NCI-H1048 (cell line): ENCODE measurements at regions not wholly inside any gene's neighbourhood (a gene's known extent, or its start where the extent isn't known, plus 50 kb on each side); places are given as distances from the start of the nearest gene placed in this dataset.
"Not testable (repeated sequence)": the region's sequence is repeated elsewhere in the genome, so short reads cannot be mapped to it uniquely, and the experiment has no call there.

Source experiments
- DNase-seq: peaks from one replicate; lab custom pipeline; 2025; lab: John Stamatoyannopoulos, UW

GRCh38 chr15:93826293-93826692, 405.1 kb upstream of the MCTP2 start:
- DNase-seq = no peak

- DNase-seq = no peak
These were observed 405.7 kb upstream of the MCTP2 start for GRCh38 chr15:93825682-93826081.

- no peak for DNase-seq
These were observed 407.1 kb upstream of the MCTP2 start for GRCh38 chr15:93823971-93824913.

- no peak for DNase-seq
These were observed 410.8 kb upstream of the MCTP2 start for GRCh38 chr15:93820566-93820965.

GRCh38 chr15:93819826-93820225, 411.5 kb upstream of the MCTP2 start:
- no peak for DNase-seq

GRCh38 chr15:93816815-93817214, 414.5 kb upstream of the MCTP2 start:
- no peak for DNase-seq

- DNase-seq = no peak
These were observed 420.1 kb upstream of the MCTP2 start for GRCh38 chr15:93811305-93811704.

GRCh38 chr15:93809516-93809915, 421.8 kb upstream of the MCTP2 start:
- DNase-seq = no peak

GRCh38 chr15:93803421-93804152, 427.8 kb upstream of the MCTP2 start:
- no peak for DNase-seq

- no peak for DNase-seq
These were observed 430.2 kb upstream of the MCTP2 start for GRCh38 chr15:93801206-93801605.

- DNase-seq = no peak
These were observed 430.6 kb upstream of the MCTP2 start for GRCh38 chr15:93800805-93801204.

GRCh38 chr15:93789441-93789840, 441.9 kb upstream of the MCTP2 start:
- DNase-seq = no peak

GRCh38 chr15:93780073-93780472, 451.3 kb upstream of the MCTP2 start:
- no peak for DNase-seq

GRCh38 chr15:93779341-93779740, 452.0 kb upstream of the MCTP2 start:
- no peak for DNase-seq

GRCh38 chr15:93771196-93772030, 459.9 kb upstream of the MCTP2 start:
- DNase-seq = no peak

- DNase-seq = no peak
These were observed 460.6 kb upstream of the MCTP2 start for GRCh38 chr15:93770788-93771187.

- DNase-seq = no peak
These were observed 469.3 kb upstream of the MCTP2 start for GRCh38 chr15:93762036-93762435.

GRCh38 chr15:93759629-93760028, 471.7 kb upstream of the MCTP2 start:
- no peak for DNase-seq

GRCh38 chr15:93758824-93759223, 472.5 kb upstream of the MCTP2 start:
- no peak for DNase-seq

GRCh38 chr15:93748710-93749109, 482.7 kb upstream of the MCTP2 start:
- no peak for DNase-seq

GRCh38 chr15:93734976-93735375, 496.4 kb upstream of the MCTP2 start:
- not testable (repeated sequence) for DNase-seq

GRCh38 chr15:93730724-93731123, 500.6 kb upstream of the MCTP2 start:
- no peak for DNase-seq
